ENCODE measurements at regions not wholly inside any gene's neighbourhood (a gene's known extent, or its start where the extent isn't known, plus 50 kb on each side); places are given as distances from the start of the nearest gene placed in this dataset.
"Not testable (repeated sequence)": the region's sequence is repeated elsewhere in the genome, so short reads cannot be mapped to it uniquely, and the experiment has no call there.

DNA sequence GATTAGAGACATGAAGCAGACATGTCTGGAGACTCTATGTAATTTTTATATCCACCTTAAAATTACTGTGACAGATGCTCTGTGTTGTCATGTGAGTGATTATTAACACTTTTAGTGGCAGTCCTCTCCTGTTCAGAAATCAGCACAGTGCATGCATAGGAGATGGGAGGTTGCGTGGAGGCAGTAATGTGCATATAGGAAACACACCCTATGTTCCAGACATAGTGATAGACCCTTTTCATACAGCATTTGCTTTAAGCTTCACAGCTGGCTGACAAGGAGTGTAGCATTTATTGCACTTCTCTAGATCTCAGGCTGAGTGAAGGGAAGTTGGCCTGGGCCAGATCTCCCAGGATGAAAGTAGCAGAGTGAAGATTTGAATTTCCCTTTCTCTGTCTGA, 102.3 kb upstream of the SYN3 start:
- H3K4me3 Mint-ChIP-seq, result no peak overlapping the region
- H3K4me1 Mint-ChIP-seq (ENCODE audit: low read depth), result no peaks in the 10 kb centered on the region
- no peak for DNase-seq
- no peaks in the 10 kb centered on the region for H3K27me3 Mint-ChIP-seq (ENCODE audit: insufficient read depth)
- TF ChIP-seq, protein P1, sequence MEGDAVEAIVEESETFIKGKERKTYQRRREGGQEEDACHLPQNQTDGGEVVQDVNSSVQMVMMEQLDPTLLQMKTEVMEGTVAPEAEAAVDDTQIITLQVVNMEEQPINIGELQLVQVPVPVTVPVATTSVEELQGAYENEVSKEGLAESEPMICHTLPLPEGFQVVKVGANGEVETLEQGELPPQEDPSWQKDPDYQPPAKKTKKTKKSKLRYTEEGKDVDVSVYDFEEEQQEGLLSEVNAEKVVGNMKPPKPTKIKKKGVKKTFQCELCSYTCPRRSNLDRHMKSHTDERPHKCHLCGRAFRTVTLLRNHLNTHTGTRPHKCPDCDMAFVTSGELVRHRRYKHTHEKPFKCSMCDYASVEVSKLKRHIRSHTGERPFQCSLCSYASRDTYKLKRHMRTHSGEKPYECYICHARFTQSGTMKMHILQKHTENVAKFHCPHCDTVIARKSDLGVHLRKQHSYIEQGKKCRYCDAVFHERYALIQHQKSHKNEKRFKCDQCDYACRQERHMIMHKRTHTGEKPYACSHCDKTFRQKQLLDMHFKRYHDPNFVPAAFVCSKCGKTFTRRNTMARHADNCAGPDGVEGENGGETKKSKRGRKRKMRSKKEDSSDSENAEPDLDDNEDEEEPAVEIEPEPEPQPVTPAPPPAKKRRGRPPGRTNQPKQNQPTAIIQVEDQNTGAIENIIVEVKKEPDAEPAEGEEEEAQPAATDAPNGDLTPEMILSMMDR (IDR thresholded peaks at IDR 0.05), result no peak
- H3K36me3 Mint-ChIP-seq (ENCODE audit: low read depth), result peaks cover under 1% of the 10 kb centered on the region; the same call in 1 of the 2 replicates
- no peak overlapping the region for H3K27ac Mint-ChIP-seq
- H3K9me3 Mint-ChIP-seq, result peaks cover 64% of the 10 kb centered on the region

DNA sequence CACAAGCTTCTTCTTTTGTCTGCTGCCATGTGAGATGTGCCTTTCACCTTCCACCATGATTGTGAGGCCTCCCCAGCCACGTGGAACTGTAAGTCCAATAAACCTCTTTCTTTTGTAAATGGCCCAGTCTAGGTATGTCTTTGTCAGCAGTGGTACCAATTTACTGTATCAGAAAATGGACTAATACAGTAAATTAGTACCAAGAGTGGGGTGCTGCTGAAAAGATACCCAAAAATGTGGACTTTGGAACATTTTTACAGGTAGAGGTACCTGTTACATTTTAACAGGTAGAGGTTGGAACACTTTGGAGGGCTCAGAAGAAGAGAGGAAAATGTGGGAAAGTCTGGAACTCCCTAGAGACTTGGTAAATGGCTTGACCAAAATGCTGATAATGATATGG, 96.8 kb upstream of the SYN3 start:
- not testable (repeated sequence) for DNase-seq; H3K4me3 Mint-ChIP-seq; H3K4me1 Mint-ChIP-seq (ENCODE audit: low read depth); H3K27me3 Mint-ChIP-seq (ENCODE audit: insufficient read depth); H3K27ac Mint-ChIP-seq
- Mint-ChIP-seq H3K36me3 (ENCODE audit: low read depth) (peaks cover 12% of the 10 kb centered on the region), H3K9me3 (peaks cover 50% of the 10 kb centered on the region)

DNA sequence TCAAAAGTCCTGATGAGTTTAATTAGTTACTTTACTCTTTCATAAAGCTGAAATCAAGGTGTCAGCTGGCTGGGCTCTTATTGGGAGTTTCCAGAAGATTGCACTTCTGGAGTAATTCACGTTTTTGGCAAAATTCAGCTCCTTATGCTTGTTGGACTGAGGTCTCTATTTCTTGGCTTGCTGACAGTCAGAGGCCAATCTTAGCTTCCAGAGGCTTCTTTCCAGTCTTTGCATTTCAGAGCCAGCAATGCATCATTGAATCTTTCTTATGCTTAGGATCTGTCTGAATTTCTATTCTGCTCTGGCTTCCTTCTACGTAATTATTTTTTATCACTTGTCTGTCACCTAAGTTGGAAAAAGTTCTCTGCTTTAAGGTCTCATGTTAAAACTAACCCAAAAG, 91.4 kb upstream of the SYN3 start:
- Mint-ChIP-seq H3K4me1 (ENCODE audit: low read depth) (no peaks in the 10 kb centered on the region), H3K27me3 (ENCODE audit: insufficient read depth) (no peaks in the 10 kb centered on the region), H3K27ac (no peak overlapping the region), H3K36me3 (ENCODE audit: low read depth) (peaks cover 5% of the 10 kb centered on the region), H3K4me3 (no peak overlapping the region), H3K9me3 (peaks cover 30% of the 10 kb centered on the region)
- TF ChIP-seq, protein P1 (IDR thresholded peaks at IDR 0.05), result no peak
- no peak for DNase-seq

DNA sequence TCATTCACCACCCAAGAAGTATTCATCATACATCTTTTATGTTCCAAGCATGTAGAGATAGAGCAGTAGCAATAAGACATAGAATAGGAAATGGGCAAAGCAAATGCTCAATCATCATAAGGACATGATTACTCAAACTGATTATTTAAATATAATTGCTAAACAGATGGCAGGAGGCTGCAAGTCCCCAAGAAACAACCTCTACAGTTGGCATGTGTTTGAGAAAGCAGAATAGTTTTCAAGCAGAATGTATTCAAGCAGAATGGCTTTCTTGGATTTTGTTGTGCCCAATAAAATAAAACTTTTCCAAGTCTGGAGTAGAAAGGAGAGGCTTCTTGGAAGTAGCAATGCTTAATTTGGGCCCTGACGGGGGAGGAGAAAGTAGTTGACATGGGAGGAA, 86.5 kb upstream of the SYN3 start:
- DNase-seq, result no peak
- H3K36me3 Mint-ChIP-seq (ENCODE audit: low read depth), result peaks cover 7% of the 10 kb centered on the region; the same call in 1 of the 2 replicates
- no peak overlapping the region for H3K27ac Mint-ChIP-seq
- H3K27me3 Mint-ChIP-seq (ENCODE audit: insufficient read depth), result no peaks in the 10 kb centered on the region
- H3K4me3 Mint-ChIP-seq, result no peak overlapping the region
- peaks cover 44% of the 10 kb centered on the region for H3K9me3 Mint-ChIP-seq
- no peaks in the 10 kb centered on the region for H3K4me1 Mint-ChIP-seq (ENCODE audit: low read depth)
- TF ChIP-seq, protein P1 (IDR thresholded peaks at IDR 0.05), result no peak

DNA sequence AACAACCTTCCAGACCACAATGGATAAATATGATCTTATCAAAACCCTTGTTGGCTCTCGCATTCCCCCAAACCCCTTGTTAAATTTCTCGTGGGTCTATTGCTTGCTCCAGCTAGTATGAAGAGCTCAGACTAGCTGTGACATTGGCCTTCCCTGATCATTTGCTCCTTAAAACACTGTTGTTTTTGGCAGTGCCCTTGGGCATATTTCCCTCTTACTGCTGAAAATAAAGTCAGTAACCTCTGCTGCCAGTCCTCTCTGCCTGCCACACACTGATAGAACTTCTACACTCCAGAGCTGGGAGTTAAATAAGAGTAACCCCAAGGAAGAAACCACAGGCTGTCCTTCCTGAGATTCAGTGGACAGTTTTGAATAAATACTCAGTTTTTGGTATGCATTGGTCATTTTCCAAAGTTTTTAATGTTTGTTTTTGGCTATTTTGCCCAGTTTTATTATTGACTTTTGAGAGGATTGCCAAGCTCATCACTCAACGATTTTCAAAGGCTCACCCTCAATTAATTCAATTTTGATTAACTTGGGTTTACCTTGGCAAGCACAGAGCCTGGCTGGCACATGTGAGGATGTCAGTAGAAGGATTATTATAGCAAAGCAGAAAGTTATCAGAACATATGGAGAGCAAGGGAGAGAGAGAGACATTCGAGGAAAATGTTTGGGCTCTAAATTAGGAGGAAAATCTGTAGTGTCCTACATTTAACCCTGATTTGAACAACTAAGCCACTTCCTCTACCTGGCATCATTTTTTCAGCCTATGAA, 84.3 kb upstream of the SYN3 start:
- Mint-ChIP-seq H3K4me1 (ENCODE audit: low read depth) (no peaks in the 10 kb centered on the region), H3K36me3 (ENCODE audit: low read depth) (peaks cover 4% of the 10 kb centered on the region; the same call in 1 of the 2 replicates), H3K27me3 (ENCODE audit: insufficient read depth) (peaks cover 1% of the 10 kb centered on the region; the same call in 1 of the 2 replicates), H3K27ac (no peak overlapping the region), H3K9me3 (peaks cover 57% of the 10 kb centered on the region), H3K4me3 (no peak overlapping the region)
- TF ChIP-seq, protein P1 (IDR thresholded peaks at IDR 0.05), result no peak
- DNase-seq, result no peak

DNA sequence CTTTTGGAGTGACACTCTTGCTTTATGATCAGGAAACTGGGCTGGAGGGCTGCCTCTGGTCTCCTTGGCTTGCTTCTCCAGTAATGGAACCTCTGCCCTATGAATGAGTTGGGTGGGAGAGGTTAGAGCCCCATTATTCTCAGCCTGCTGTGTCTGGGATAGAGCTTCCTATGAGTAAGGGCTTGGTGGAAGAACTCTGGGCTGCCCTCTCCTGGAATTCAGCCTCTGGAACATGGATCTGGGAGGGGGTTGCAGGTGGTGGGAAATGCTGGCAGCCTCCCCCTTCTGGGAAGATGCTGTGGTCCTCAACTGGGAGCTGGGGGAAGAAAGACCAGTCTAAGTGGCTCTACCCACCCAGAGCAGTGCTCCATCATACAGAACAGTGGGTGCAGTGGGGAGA, 81.8 kb upstream of the SYN3 start:
- Mint-ChIP-seq H3K27ac (no peak overlapping the region), H3K4me1 (ENCODE audit: low read depth) (no peaks in the 10 kb centered on the region), H3K4me3 (no peak overlapping the region), H3K9me3 (peaks cover 71% of the 10 kb centered on the region), H3K27me3 (ENCODE audit: insufficient read depth) (peaks cover 1% of the 10 kb centered on the region; the same call in 1 of the 2 replicates), H3K36me3 (ENCODE audit: low read depth) (peaks cover 4% of the 10 kb centered on the region; the same call in 1 of the 2 replicates)
- TF ChIP-seq, protein P1 (IDR thresholded peaks at IDR 0.05), result no peak
- DNase-seq, result no peak

DNA sequence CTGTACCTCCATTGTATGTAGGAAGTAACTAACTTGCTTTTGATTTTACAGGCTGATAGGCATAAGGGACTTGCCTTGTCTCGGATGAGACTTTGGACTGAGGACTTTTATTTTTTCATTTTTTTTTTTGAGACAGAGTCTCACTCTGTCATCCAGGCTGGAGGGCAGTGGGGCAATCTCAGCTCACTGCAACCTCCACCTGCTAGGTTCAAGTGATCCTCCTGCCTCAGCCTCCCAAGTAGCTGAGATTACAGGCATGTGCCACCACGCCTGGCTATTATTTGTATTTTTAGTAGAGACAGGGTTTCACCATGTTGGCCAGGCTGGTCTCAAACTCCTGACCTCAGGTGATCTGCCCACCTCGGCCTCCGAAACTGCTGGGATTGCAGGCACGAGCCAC, 80.2 kb upstream of the SYN3 start:
- not testable (repeated sequence) for H3K27me3 Mint-ChIP-seq (ENCODE audit: insufficient read depth); DNase-seq; H3K36me3 Mint-ChIP-seq (ENCODE audit: low read depth); H3K4me1 Mint-ChIP-seq (ENCODE audit: low read depth); H3K4me3 Mint-ChIP-seq; H3K27ac Mint-ChIP-seq
- peaks cover 77% of the 10 kb centered on the region for H3K9me3 Mint-ChIP-seq

All from HFFc6 (cell line).